Upper lobe of left lung (tissue), 4 donors: ENCODE measurements at regions not wholly inside any gene's neighbourhood (a gene's known extent, or its start where the extent isn't known, plus 50 kb on each side); places are given as distances from the start of the nearest gene placed in this dataset.

Experiments used
- POLR2A ChIP-seq, 4 donors: fragments of 450-650 bp; IDR thresholded peaks; one replicate each; pipeline ENCODE4 v1.5.1; 2016 to 2017; ENCODE audit warnings: antibody characterized with exemption in 4 of 4, mild to moderate bottlenecking in 2 of 4
- POLR2AphosphoS5 ChIP-seq, 2 donors: sonication (generic); formaldehyde crosslinking; IDR thresholded peaks; one replicate each; pipeline ENCODE4 v1.5.1; 2017; ENCODE audit warnings: antibody characterized with exemption in 2 of 2
- TF ChIP-seq, protein P1 (sequence below), 6 experiments: fragments of 450-650 bp in 4 of 6; fragments of 200-600 bp in 2 of 6; sonication (generic) in 2 of 6; IDR thresholded peaks; one replicate each; pipeline ENCODE4 v1.5.1; 2016 to 2019; ENCODE audit warnings: antibody characterized with exemption in 6 of 6

DNA sequence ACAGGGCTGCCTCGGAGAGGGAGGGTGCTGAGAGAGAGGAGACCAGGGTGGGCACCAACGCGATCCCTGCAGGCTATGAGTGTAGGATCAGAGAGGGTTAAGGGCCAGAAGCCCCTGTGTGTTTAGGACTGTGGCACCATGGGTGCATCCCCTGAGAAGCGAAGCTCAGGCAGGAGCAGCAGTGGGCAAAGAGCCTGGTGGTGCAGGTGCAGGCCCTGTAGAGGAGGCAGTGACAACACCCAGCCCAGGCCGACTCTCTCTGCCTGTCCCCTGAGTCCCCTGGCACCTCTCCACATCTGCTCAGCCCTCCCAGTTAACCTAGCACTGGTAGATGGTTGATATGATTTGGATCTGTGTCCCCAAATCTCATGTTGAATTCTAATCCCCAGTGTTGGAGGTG, 139.8 kb downstream of the RNF152 start:
- TF ChIP-seq POLR2A (IDR thresholded peaks at IDR 0.05) (no peak), POLR2AphosphoS5 (IDR thresholded peaks at IDR 0.05) (no peak)
- TF ChIP-seq, protein P1, sequence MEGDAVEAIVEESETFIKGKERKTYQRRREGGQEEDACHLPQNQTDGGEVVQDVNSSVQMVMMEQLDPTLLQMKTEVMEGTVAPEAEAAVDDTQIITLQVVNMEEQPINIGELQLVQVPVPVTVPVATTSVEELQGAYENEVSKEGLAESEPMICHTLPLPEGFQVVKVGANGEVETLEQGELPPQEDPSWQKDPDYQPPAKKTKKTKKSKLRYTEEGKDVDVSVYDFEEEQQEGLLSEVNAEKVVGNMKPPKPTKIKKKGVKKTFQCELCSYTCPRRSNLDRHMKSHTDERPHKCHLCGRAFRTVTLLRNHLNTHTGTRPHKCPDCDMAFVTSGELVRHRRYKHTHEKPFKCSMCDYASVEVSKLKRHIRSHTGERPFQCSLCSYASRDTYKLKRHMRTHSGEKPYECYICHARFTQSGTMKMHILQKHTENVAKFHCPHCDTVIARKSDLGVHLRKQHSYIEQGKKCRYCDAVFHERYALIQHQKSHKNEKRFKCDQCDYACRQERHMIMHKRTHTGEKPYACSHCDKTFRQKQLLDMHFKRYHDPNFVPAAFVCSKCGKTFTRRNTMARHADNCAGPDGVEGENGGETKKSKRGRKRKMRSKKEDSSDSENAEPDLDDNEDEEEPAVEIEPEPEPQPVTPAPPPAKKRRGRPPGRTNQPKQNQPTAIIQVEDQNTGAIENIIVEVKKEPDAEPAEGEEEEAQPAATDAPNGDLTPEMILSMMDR (IDR thresholded peaks at IDR 0.05): no peak
